Gastrocnemius medialis (tissue), 4 donors: ENCODE measurements at regions not wholly inside any gene's neighbourhood (a gene's known extent, or its start where the extent isn't known, plus 50 kb on each side); places are given as distances from the start of the nearest gene placed in this dataset.

Source experiments
- CTCF ChIP-seq, 5 experiments: fragments of 450-650 bp in 3 of 5; fragments of 200-600 bp in 2 of 5; sonication (generic) in 2 of 5; IDR thresholded peaks in 4 of 5; conservative IDR thresholded peaks in 1 of 5; 1 replicate in 4 of 5; 2 replicates in 1 of 5; pipeline ENCODE4 v1.5.1; 2016 to 2019; ENCODE audit warnings: antibody characterized with exemption in 5 of 5, mild to moderate bottlenecking in 3 of 5, moderate library complexity in 3 of 5
- POLR2A ChIP-seq, 2 donors: fragments of 450-650 bp; IDR thresholded peaks; one replicate each; pipeline ENCODE4 v1.6.1; 2017; ENCODE audit warnings: antibody characterized with exemption in 2 of 2, mild to moderate bottlenecking in 2 of 2, moderate library complexity in 2 of 2

- TF ChIP-seq CTCF (IDR thresholded peaks at IDR 0.05 in 4 of 5, conservative IDR thresholded peaks at IDR 0.05 in 1 of 5) (no peak), POLR2A (IDR thresholded peaks at IDR 0.05) (no peak)
Observed at GRCh38 chr20:5474646-5475550, 135.9 kb downstream of the GPCPD1 start.
